Stimulated activated CD4-positive, alpha-beta T cell treated with anti-CD3 and anti-CD28 coated beads, Interleukin-1b, Interleukin-23, amount 100 ng/mL, for 48 hours (primary cell): ENCODE measurements at regions not wholly inside any gene's neighbourhood (a gene's known extent, or its start where the extent isn't known, plus 50 kb on each side); places are given as distances from the start of the nearest gene placed in this dataset.

Experiments
- DNase-seq: peaks from one replicate; pipeline ENCODE4 v3.0.0-alpha.2; 2020

DNA sequence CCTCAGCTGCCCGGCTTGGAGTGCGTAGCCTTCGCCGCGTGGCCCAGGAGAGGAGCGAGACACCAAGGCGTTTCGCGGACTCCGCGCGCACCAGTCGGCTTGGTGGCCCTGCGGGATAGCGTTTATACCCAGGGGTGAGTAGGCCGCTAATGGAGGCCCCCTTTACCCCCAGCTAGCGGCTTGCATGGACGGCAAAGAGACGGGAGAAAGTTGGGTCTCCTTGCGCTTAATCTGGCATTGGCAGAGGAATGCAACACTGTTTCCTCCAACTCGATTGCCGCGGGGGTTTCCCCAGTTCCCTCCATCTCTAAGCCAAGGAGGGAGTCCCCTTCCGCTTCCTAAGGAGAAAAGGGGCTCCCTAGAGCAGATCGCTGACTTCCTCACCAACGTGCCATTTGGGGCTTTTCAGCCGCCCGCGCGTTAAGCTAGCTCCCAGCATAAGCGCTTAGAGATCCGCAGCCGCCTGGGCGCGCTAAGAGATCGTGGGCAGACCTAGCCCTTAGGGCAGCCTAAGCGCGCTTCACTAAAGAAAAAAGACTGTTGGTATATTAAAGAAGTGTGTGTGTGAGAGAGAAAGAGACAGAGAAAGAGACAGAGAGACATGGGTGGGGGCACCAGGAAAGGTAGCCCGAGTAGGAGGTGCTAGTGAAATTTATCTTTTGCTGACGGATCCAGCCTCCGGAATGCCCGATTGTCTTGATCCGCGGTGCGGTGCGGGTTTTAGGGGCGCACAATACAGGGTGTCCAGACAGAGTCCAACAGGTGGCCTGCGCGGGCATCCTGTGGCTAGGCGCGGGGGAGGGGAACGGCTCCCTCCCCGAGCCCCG, 597.9 kb upstream of the SGCD start:
- no peak for DNase-seq

DNA sequence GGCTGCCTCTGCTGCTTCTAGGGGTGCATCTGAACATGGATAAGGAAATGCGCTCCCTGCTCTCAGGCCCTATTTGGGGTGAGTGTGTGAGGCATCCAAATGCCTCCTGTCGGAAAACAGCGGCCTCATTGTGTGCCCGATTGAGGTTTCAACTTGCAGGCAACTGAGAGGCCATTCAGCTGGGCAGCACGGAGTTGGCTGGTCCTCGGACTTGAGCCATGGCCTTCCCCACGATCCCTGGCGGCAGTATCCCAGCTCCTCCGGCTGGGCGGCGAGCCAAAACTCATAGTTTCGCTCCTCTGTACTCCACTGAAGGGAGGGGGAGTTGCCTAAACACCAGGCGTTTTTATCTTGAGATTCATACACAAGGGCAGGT, 597.3 kb upstream of the SGCD start:
- no peak for DNase-seq

DNA sequence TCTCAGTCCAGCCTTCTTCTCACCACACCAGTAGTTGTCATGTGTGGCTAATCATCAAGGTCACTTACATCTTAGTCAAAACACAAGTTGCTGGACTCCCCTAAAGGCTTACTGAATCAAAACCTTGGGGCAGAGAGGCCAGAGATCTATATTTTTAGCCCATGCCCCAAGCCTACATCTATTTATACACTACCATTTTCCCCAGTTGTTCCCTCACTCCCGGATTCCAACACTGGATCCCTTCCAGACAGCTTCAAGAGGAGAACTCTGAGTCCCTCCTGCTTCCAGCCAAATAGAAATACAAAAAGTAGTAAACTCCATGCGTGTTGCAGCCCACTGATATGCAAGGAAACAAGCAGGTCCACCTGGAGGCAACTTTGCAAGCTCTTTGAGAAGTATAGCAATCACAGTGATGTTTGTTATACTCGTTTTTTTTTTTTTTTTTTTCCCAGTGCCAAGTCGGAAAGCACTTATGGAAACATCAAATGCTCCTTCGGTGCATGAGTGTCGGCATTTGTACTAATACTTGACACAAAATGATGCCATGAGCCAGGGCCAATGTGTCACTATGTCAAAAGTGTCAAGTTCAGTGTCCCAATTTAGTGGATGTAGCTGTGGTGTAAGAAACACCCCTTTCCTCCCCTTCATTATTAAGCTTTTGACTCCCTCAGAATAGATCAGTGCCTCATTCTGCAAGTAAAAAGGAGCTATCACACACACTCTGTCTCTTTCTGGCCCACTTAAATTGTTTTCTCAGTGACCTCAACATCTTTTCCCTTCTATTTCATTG, 594.2 kb upstream of the SGCD start:
- DNase-seq = no peak

DNA sequence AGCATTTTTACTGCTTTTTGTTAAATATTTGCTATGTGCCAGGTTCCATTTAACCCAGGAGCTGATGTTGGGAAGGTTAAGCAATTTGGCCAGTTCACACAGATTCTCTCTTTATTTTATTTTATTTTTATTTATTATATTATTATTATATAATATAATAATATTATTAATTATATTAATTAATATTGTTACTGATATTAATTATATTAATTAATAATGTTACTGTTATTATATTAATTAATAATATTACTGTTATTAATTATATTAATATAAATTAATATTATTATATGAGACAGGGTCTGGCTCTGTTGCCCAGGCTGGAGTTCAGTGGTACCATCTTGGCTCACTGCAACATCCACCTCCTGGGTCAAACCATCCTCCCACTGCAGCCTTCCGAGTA, 593.0 kb upstream of the SGCD start:
- no peak for DNase-seq

DNA sequence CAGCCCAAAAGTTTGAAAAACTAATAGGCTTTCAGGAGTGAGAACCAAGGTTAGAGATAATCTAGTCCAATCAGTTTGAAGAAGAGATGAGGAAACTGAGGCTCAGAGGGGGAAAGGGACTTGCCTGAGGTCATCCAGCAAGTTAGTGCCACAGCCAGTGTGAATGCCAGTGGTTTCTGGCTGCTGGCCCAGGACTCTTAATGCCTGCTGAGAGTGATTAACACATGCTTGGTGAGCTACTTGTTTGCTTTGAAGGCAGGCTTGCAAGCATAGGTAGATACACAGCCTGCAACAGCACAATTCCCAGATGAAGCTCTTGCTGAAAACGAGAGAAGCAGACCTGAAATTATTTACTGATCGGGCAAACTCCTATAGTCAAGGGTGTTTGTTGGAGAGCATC, 591.6 kb upstream of the SGCD start:
- DNase-seq = no peak

DNA sequence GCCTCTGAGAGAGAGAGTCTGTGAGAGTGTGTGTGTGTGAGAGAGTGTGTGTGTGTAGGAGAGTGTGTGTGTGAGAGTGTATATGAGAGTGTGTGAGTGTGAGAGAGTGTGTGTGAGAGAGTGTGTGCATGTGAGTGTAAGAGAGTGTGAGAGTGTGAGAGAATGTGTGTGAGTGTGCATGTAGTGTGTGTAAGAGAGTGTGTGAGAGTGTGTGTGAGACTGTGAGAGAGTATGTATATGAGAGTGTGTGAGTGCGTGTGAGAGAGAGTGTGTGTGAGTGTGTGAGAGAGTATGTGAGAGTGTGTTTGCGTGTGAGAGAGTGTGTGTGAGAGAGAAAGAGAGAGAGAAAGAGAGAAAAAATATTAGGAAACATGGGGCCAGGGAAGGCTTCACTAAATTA, 588.3 kb upstream of the SGCD start:
- DNase-seq = no peak

DNA sequence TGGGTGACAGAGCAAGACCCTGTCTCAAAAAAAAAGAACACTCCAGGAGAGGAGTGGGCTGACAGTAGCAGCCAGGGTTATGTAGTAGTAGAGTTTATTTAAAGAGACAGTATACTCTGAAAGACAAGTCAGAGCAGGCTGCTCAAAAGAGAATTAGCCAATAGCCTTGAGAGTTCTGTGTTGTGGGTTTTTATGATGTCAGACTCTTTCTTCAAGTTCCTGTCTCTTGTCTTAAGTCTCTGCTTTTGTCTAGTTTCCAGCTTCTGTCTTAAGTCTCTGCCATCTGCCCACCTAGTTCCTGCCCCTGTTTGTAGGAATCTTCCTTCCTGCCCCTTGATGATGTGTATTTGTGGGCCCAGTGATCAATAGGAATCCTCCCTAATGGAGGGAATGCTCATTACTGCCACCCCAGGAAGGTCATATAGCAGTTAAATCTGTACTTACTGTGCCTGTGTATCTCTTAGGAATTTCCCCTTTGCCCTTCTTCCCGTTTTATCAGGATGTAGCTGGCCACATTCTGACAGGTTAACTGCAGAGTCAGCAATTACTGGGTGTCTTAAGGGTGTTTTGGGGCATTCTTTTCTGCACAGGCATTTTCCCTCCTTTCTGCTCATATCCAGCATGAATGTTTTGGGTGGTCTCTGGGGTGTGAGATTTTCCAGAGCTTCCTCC, 580.5 kb upstream of the SGCD start:
- no peak for DNase-seq

DNA sequence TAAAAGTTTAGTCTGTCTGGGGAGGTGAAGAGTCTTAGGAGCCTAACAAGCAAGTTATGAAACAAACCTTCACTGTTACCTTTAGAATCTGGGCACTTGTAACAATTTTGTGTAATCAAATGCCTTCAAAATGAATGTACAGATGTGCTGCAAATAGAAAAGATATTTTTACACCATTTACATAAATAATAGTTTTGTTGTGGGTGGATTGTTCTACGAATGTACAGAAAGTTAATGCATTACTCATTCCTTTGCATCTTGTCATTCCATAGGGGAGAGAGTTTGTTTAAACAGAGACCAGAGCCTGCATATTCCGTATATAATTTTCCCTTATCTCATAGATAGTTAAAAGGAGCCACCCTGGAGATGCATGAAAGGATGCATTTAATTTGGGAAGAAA, 576.9 kb upstream of the SGCD start:
- DNase-seq = no peak

DNA sequence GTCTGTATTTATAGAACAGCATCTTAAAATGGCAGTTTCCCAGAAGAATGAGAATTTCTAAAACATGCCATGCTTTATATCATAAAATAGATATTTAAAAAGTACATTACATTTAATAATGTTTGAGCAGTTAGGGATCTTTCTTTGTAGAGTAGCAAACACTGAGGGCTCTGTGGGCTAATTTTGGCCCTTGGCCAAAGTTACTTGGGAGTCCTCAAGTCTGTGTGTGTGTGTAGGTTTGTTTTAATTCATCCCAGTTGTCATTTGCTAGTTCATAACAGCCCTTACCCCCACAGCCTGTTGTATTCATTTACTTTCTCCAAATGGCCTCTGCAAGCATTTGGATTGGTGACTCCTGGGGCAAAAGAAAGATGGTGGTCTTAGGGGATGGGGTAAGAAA, 576.4 kb upstream of the SGCD start:
- DNase-seq = no peak

DNA sequence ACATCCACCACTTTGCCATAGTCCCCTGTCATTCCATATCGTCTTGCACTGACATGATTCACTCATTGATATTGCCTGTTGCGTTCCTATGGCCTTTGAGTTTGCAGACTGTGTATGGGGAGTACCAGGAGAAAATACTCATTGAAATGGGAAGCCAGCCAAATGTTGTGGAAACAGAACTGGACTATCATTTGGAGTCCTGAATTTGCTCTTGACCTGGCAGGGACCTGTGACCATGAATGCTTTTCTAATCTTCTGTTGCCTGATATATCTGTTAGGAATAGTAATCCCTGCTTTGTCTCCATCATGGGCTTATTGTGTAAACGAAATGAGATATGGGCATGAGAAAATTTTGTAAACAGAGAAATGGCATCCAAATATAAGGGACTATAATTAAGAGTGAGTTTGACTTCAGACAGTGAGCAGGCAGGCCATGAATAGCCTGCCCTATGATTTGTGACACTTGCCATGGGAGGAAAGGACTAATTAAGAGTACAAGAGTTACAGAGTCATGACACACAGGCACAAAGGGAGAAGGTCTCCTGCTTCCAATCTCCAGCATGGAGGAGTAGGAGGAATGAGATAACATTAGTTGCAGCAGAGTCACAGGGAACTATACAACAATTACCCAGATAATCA, 572.9 kb upstream of the SGCD start:
- no peak for DNase-seq

DNA sequence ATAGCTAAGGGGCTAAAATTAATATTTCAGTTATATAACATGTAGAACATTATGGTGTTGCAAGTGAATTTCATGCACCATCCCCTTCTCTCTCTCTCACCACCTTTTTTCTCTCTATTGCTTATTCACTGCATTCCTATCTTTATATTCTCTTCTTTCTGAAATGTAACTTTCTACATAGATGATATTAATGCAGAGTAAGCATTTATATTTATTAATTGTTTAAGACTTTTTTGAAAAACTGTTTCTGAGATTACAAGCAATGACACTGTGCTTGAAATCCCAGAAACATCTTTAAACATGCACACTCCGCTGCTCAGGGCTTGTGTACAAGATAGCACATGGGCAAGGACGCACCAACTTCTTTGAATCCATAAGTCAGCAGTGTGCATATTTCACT, 567.7 kb upstream of the SGCD start:
- no peak for DNase-seq

DNA sequence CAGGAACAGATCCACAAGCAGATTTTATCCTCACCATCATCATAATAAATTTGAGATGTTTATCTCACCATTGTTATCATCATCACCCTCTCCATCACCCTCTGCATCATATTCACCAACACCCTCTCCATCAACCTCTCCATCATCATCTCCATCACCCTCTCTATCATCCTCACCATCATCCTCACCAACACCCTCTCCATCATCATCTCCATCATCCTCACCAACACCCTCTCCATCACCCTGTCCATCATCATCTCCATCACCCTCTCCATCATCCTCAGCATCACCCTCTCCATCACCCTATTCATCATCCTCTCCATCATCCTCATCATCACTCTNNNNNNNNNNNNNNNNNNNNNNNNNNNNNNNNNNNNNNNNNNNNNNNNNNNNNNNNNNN, 567.0 kb upstream of the SGCD start:
- no peak for DNase-seq

DNA sequence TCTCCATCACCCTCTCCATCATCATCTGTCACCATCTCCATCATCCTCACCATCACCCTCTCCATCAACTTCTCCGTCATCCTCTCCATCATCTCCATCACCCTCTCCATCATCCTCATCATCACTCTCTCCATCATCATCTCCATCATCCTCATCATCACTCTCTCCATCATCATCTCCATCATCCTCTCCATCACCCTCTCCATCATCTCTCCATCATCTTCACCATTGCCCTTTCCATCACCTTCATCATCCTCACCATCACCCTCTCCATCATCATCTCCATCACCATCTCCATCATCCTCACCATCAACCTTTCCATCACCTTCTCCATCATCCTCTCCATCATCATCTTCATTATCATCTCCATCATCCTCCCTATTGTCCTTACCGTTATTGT, 565.5 kb upstream of the SGCD start:
- no peak for DNase-seq

DNA sequence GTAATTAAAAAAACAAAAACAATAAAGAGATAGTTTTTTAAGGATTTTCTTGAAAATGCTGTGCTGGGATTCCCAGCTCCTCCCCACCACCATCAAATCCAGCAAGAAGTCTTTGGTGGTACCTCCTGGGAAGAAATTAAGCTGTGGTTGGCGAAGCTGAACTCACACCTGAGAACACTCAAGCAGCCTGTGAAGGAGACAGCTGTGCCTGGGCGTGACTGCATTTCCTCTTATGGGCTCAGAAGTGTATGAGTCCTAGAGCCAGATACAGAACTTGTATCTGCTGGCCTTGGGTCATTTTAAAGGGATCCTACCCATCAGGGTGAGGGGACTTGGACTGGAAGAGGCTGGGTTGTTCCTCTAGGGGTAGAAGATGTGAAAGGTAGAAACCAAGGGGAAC, 561.2 kb upstream of the SGCD start:
- DNase-seq = no peak

DNA sequence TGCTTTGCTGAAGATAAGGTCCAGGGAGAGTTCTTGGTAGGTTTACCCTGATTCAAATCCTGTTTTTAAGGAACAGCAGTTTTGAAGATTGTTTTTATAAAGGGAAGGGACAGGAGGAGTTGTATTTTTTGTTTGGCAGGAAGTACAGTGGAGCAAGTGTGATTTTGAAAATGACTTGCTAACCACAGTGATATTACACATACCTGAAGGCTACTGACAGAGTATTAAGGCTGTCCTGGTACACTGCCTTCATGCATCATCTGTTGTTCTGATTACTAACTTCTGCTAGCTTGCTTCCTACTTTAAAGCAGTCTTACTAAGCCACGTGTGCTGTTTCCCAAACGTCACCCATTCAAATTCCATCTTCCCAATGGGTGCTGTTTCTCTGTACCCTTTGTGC, 559.5 kb upstream of the SGCD start:
- DNase-seq = no peak

DNA sequence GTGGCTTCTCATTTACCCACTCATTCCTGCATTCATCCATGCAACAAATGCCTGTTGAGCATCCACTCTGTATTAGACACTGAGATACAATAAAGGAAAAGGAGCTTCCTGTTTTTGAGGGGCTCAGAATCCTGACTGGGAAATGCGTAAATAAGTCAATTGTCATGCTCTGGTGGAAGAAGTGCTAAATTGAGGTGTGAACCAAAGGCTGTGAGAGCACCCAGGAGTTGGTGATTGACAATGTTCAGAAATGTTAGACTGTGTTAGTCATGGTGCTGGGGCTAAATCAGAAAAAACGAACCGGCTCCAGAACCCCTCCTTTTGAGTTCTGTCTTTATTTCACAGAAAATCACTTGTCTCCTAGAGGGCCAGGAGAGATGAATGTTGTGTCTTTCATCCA, 558.6 kb upstream of the SGCD start:
- DNase-seq = no peak

DNA sequence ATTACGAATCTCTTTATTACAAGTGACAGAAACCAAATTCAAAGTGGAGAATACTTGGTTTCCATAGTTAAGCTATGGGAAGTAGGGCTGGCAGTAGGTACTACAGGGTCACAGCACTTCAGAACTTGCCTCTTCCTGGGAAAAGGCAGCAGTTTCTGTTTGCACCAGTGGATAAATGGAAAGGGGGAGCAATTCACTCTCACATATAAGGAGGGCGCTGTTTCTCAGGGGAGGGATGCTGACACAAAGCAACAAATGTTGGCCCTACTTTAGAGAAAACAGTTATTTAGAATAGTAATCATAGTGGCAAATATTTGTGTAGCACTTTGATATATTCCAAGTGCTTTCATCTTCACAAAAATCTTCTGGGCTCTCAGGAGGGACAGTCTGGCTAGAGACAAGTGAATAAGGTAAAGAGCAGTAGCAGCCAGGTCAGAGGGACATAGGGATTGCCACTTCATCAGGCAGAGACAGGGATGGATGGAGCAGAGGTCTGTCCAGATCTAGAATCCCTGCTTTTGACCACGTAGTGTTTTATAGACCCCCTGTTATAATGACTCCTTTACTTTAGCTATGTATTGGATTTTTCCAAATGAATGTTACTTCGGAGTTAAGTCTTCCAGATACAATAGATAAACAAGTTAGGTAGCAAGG, 554.8 kb upstream of the SGCD start:
- DNase-seq = no peak

DNA sequence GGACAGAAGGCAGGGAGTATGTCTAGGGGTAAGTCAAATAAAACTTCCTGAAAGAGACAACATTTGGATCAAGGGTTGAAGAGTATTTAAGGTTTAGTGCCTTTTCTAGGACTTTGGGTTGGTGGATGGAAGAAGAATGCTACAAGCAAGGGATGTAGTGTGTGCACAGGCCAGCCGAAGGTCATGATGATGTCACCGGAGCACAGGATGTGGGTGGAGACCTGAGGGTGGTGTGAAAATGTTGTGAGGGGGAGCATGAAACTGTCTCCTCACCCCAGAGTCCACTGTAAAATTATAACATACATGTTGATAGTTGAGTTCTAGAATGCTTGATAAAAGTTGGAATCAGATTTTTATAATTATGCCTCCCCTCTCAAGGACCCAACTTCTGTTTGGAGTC, 553.3 kb upstream of the SGCD start:
- no peak for DNase-seq

DNA sequence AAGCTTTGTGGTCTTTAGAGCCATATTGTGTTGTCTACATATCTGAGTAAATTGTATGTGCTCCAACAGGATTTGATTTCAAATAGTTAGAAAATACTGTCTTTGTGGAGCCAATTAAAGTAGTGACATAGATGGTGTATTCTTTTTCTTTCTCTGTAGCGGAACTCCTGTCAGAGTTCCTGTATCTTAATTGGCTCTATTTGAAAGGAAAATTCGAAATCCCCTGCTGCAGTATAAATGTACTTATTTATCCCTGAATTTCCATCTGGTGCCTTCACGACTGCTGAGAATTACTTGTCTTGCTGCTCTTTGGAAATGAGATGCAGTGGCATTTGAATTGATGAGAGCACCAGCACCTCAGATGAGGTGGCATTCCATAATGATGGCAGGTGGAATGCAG, 546.7 kb upstream of the SGCD start:
- DNase-seq = no peak

DNA sequence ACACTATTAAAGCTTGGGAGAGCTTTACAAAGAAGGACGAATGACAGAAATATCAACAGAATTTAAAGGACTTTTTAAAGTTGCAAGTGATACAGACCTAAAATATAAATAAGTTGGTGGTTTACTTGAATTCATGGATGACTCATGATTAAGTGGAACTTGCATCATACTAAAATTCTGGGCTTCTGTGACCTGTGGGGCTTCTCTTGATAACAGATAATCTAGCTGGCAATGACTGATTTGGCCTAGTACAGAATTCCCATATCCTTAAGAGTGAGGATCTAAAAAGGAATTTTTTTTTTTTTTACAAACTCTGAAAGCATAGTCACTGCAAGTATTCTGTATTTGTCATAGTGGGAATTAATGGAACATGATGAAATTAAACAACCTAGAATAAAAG, 543.7 kb upstream of the SGCD start:
- no peak for DNase-seq

DNA sequence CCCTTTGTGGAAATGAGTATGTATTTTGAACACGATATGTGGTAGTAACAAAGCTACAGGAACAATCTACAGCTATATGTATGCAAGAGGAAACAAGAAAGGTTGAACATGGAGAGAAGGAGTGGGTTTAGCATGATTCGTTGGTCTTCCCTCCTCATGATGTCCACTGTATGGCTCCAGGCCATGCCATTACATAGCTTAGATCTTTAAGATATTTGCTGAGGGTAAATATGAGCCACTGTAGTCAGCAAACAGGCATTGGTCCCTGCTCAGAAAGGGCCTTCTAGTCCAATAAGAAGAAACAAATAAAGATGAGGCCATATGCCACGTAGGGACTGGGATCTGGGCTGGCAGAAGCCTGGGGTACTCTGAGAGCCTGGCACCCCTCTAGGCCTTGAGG, 543.2 kb upstream of the SGCD start:
- DNase-seq = no peak

DNA sequence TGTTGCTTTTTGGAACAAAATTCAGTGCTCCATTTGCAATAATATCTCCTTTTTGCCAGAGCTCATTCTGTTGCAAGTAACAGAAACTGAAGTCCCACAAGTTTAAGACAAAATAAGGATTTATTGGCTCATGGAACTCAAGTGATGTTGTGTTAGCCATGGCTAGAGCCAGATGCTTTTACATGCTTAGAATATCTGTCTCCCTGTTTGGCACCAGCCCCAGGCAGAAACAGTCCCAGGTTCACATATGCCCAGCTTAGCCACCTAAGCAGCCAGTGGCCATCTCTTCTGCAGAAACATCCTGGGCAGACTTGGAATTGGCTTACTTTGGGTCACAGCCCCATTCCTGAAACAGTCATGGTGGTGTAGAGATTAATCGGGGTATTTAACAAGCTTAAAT, 540.9 kb upstream of the SGCD start:
- DNase-seq = no peak

DNA sequence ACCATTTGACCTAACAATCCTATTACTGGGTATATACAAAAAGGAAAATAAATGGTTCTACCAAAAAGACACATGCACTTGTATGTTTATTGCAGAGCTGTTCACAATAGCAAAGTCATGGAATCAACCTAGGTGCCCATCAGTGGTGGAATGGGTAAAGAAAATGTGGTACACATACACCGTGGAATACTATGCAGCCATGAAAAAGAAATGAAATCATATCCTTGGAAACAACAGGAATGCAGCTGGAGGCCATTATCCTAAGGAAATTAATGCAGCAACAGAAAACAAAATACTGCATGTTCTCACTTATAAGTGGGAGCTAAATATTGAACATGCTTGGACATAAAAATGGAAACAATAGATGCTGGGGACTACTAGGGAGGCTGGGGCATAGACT, 534.1 kb upstream of the SGCD start:
- no peak for DNase-seq
